GM23248 (cell line): ENCODE measurements at regions not wholly inside any gene's neighbourhood (a gene's known extent, or its start where the extent isn't known, plus 50 kb on each side); places are given as distances from the start of the nearest gene placed in this dataset.
"Not testable (repeated sequence)": the region's sequence is repeated elsewhere in the genome, so short reads cannot be mapped to it uniquely, and the experiment has no call there.

Experiments used
- DNase-seq: peaks from one replicate; pipeline ENCODE4 v3.0.0-alpha.2; 2015
- H2AFZ ChIP-seq: fragments of 200-600 bp; sonication (generic); 2 replicates; pipeline ENCODE4 v1.6.1; 2016; ENCODE audit warnings: antibody characterized with exemption
- H3F3A ChIP-seq: fragments of 200-600 bp; sonication (generic); 2 replicates; pipeline ENCODE4 v1.6.1; 2016; ENCODE audit warnings: mild to moderate bottlenecking, antibody characterized with exemption, mixed run types; ENCODE audit not compliant: insufficient read depth
- H3K27ac ChIP-seq: fragments of 200-600 bp; sonication (generic); 2 replicates; pipeline ENCODE4 v1.5.1; 2016; ENCODE audit warnings: mild to moderate bottlenecking
- H3K27me3 ChIP-seq: fragments of 200-600 bp; sonication (generic); replicated peaks from 2 replicates; pipeline ENCODE4 v1.6.1; 2016; ENCODE audit warnings: mild to moderate bottlenecking; ENCODE audit not compliant: insufficient read depth
- H3K36me3 ChIP-seq: fragments of 200-600 bp; sonication (generic); 2 replicates; pipeline ENCODE4 v1.6.1; 2016; ENCODE audit warnings: low read depth, mild to moderate bottlenecking
- H3K4me1 ChIP-seq: fragments of 200-600 bp; sonication (generic); 2 replicates; pipeline ENCODE4 v1.6.1; 2016; ENCODE audit warnings: mild to moderate bottlenecking; ENCODE audit not compliant: insufficient read depth
- H3K4me2 ChIP-seq: fragments of 200-600 bp; sonication (generic); one replicate; pipeline ENCODE4 v1.6.1; 2016; ENCODE audit warnings: mild to moderate bottlenecking; ENCODE audit not compliant: unreplicated experiment
- H3K4me3 ChIP-seq: fragments of 200-600 bp; sonication (generic); 2 replicates; pipeline ENCODE4 v1.5.1; 2016; ENCODE audit warnings: mild to moderate bottlenecking
- H3K79me2 ChIP-seq: fragments of 200-600 bp; sonication (generic); 2 replicates; pipeline ENCODE4 v1.6.1; 2016; ENCODE audit warnings: mild to moderate bottlenecking; ENCODE audit not compliant: insufficient read depth
- H3K9ac ChIP-seq: fragments of 200-600 bp; sonication (generic); 2 replicates; pipeline ENCODE4 v1.6.1; 2016; ENCODE audit warnings: mild to moderate bottlenecking
- H3K9me2 ChIP-seq: fragments of 200-600 bp; sonication (generic); 2 replicates; pipeline ENCODE4 v1.6.1; 2016; ENCODE audit warnings: mixed run types, mild to moderate bottlenecking, moderate library complexity; ENCODE audit not compliant: insufficient read depth
- H3K9me3 ChIP-seq: fragments of 200-600 bp; sonication (generic); one replicate; pipeline ENCODE4 v1.6.1; 2017; ENCODE audit warnings: low read depth
- H4K20me1 ChIP-seq: fragments of 200-600 bp; sonication (generic); 2 replicates; pipeline ENCODE4 v1.6.0; 2016; ENCODE audit not compliant: insufficient read depth
- EZH2 ChIP-seq: fragments of 200-600 bp; sonication (generic); IDR thresholded peaks from 2 replicates; pipeline ENCODE4 v1.6.1; 2018; ENCODE audit warnings: antibody characterized with exemption, mild to moderate bottlenecking; ENCODE audit not compliant: insufficient read depth, poor library complexity, severe bottlenecking
- EZH2phosphoT487 ChIP-seq: fragments of 200-600 bp; sonication (generic); IDR thresholded peaks from 2 replicates; pipeline ENCODE4 v1.6.1; 2018; ENCODE audit warnings: antibody characterized with exemption, moderate library complexity, mild to moderate bottlenecking, low read depth; ENCODE audit not compliant: insufficient read depth
- WGBS, 2 experiments: methylation state at CpG; one replicate each; pipeline ENCODE4 v1.1.6; 2015 to 2017; ENCODE audit warnings: low lambda C conversion rate in 2 of 2, low coverage in 1 of 2; ENCODE audit errors: missing lambda C conversion rate in 2 of 2; 5-methylcytosine and 5-hydroxymethylcytosine counted together
- in situ Hi-C: fragments of 300-500 bp; cut with MboI; formaldehyde crosslinking; loops from 2 replicates; pipeline ENCODE4 v1.15.0; 2020

DNA sequence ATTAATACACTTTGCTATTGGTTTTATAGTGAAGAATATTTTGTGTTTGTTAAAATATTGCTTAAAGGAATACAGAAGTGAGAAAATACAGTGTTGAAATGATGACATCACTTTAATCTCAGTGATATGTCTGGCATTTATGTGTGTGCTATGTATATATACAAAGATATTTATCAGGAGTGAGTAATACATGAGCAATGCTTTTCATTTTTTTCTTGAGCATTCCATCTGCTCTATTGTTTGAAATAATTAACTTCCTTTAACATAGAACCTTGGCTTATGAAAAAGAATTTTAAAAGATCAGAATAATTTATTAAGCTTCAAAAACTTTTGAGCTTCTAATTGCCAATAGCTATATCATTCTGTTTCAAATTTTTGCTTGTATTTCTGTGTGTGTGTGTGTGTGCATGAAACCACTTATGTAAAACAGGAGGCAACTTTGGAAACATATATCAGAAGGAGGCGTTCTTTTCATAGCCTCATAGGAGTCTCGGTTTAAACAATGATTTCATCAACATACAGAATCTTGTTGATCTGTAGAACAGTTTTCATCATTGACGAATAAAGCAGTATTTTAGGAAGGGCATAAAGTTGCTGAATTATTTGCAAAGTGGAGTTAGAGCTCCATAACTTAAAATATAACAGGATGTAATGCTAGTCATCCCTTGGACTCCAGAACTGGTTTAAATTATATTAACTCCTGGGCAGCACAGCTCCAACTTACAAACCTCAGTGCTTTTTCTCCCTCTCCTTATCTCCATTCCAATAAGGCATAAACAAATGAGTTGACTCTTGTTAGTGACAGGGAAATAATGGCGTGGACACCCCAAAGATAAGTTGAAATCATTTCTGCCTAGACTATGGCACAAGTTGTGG is 228.4 kb upstream of the DGKB start:
- H3K9ac ChIP-seq = no peak overlapping the region

DNA sequence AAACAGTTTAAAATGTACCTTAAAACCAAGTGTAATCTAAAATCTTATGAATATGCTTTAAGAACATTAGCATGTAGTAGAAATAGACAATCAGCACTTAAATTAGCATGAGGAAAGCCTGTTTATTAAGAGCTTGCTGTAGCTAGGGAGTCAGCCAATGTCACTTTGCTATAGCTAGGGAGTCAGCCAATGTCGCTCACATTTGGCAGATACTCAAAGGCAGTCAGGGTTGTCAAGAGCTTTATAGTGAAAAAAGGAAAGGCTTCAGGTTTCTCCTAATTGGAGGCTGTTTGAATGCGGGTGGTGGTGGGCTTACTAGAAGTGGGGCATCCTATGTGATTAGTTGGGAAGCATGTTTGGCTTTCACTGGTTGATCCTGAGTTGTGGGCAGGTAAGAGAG is 226.2 kb upstream of the DGKB start:
- Histone ChIP-seq H3K36me3 (no peaks in the 10 kb centered on the region), H3K79me2 (no peaks in the 10 kb centered on the region), H3K27ac (no peak overlapping the region), H3K9me2 (no peaks in the 10 kb centered on the region; the same call in 1 of the 2 replicates), H3K4me2 (no peak overlapping the region), H3K4me3 (no peak overlapping the region), H2AFZ (no peak overlapping the region), H3K9ac (no peak overlapping the region), H3K9me3 (no peaks in the 10 kb centered on the region), H3K27me3 (no peaks in the 10 kb centered on the region), H4K20me1 (no peaks in the 10 kb centered on the region), H3K4me1 (peaks cover 18% of the 10 kb centered on the region), H3F3A (0 out of 2 replicates have a peak, but pooled peaks cover 10% of the 10 kb centered on the region)
- in situ Hi-C loops = no loop called here
- no peak for DNase-seq
- TF ChIP-seq EZH2 (no peak), EZH2phosphoT487 (no peak)
- WGBS, 2 experiments = 86 to 93% methylated on average over 2 of the region's 2 CpGs

More for the DNA sequence above, 228.4 kb upstream of the DGKB start:
- in situ Hi-C loops = no loop called here
- Histone ChIP-seq H3K4me3 (peak overlapping the region; percentile 25), H2AFZ (no peak overlapping the region), H3K4me2 (peak overlapping the region; percentile 62), H3K79me2 (no peaks in the 10 kb centered on the region), H3F3A (0 out of 2 replicates have a peak, but pooled peaks cover 10% of the 10 kb centered on the region), H3K36me3 (no peaks in the 10 kb centered on the region), H3K27ac (no peak overlapping the region), H3K27me3 (no peaks in the 10 kb centered on the region), H3K4me1 (peaks cover 18% of the 10 kb centered on the region), H3K9me3 (no peaks in the 10 kb centered on the region), H3K9me2 (no peaks in the 10 kb centered on the region), H4K20me1 (no peaks in the 10 kb centered on the region)
- WGBS, 2 experiments = 68 to 69% methylated on average over 4 of the region's 4 CpGs
- TF ChIP-seq EZH2phosphoT487 (no peak), EZH2 (no peak)
- DNase-seq = peak; percentile 70

DNA sequence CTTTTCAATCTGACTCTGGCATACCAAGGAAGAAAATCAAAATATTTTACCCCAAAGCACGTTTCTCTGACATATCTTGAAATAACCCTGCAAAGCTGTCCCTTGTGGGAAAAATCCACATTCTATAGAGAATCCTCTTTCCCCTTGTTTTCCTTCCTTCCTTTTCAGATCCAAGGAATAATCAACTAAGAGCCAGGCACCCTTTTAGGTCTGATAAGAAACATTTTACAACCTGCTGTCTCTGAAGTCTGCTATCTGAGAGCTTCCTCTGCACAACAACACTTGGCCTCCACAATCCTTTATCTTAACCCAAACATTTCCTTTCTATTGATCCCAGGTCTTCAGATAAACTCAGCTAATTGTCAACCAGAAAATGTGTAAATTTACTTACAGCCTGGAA is 224.1 kb upstream of the DGKB start:
- H4K20me1 ChIP-seq, H2AFZ ChIP-seq, H3K9me3 ChIP-seq, H3F3A ChIP-seq, H3K79me2 ChIP-seq, DNase-seq, H3K27me3 ChIP-seq, H3K36me3 ChIP-seq, in situ Hi-C loops, H3K4me2 ChIP-seq, H3K4me3 ChIP-seq, H3K9me2 ChIP-seq, H3K27ac ChIP-seq, H3K9ac ChIP-seq: not testable (repeated sequence)
- 81 to 88% methylated on average over 1 of the region's 1 CpG for WGBS, 2 experiments
- H3K4me1 ChIP-seq = peaks cover 16% of the 10 kb centered on the region

DNA sequence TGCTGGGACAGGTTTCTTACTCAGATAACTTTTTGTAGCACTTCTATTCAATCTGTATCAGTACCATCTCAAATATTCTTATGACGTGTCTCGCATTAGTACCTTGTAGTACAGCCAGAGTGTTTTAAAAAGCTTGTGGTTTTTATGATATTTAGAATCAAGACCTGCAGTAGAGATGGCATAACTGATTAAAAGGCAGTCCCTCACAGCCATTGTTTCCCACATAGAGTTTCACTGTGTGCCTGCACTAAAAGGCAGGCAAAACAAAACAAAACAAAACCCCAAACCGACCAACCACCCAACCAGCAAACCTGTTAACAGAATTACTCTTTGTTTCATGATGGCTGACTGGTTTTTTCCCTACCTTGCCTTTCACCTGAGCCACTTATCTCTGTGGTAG is 221.3 kb upstream of the DGKB start:
- no peaks in the 10 kb centered on the region for H3K79me2 ChIP-seq
- no peaks in the 10 kb centered on the region; the same call in 1 of the 2 replicates for H3K9me2 ChIP-seq
- no peak overlapping the region for H3K9ac ChIP-seq
- H3K4me3 ChIP-seq = no peak overlapping the region
- no peak overlapping the region for H3K4me2 ChIP-seq
- H3K27ac ChIP-seq = no peak overlapping the region
- H3F3A ChIP-seq = no peaks in the 10 kb centered on the region
- H2AFZ ChIP-seq = no peak overlapping the region
- TF ChIP-seq EZH2 = no peak
- no peaks in the 10 kb centered on the region for H3K4me1 ChIP-seq
- DNase-seq = no peak
- 62% methylated on average over 3 of the region's 3 CpGs for WGBS, 2 experiments
- H4K20me1 ChIP-seq = no peaks in the 10 kb centered on the region
- H3K27me3 ChIP-seq = no peaks in the 10 kb centered on the region
- no peaks in the 10 kb centered on the region for H3K36me3 ChIP-seq
- in situ Hi-C loops = no loop called here
- H3K9me3 ChIP-seq = no peaks in the 10 kb centered on the region
